ENCODE measurements at regions not wholly inside any gene's neighbourhood (a gene's known extent, or its start where the extent isn't known, plus 50 kb on each side); places are given as distances from the start of the nearest gene placed in this dataset.

DNA sequence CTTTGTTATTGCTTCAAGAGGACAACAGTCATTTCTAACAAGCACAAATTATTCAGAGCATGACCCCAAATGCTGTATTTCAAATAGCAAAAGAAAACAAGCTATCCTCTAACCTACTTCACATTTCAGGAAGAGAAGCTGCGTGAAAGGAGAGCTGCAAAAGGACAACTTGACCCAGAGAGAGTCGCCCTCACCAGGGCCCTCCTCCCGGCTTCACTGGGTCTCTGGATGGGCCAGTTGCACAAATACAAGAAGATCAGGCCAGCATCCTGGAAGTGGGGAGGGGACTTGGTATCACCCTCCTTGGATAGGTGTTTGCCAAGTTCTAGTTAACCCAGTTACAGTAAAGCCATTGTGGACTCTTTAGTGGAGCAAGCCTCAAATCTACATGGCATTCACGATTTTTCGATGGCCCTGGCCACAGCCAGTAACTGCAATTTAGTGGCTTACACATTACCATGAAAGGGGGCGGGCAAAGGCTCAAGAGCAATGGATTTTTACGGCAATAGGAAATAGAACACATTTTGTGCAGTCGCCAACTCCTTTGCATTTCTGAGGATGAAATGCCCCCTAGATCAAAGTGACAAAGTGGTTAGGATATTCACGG is 166.9 kb upstream of the DIO2 start:
- no peak for DNase-seq

DNA sequence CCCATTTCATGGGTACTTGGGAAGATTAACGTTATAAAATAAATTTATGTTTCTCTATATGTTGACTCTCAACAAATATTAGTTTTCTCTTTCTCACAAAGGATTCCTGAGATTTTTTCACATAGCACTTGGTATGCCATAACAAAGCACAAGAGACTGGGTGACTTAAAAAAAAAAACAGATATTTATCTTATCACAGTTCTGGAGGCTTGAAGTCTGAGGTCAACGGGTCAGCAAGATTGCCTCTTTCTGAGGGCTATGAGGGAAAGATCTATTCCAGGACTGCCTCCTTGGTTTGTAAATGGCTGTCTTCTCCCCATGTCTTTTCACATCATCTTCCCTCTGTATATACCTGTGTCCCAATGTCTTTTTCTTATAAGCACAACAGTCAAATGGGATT is 153.5 kb upstream of the DIO2 start:
- no peak for DNase-seq

DNA sequence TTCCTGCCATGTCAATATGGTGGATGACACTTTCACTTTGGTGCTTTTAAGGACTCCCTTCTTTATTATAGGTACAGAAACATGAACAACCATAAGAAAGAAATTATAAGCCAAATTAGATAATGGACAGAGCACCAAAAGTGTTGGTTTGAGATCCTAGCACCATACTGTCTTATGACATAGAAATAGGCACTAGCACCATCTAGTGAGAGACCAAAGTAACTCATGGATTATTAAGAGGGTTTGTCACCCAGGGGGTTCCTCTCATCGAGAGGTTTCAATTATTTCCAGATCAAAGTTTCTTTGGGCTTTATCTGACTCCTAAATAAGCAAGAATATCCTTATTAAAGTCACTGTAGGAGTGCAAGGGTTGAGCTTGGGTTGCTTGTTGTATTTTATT is 153.0 kb upstream of the DIO2 start:
- DNase-seq, result no peak

DNA sequence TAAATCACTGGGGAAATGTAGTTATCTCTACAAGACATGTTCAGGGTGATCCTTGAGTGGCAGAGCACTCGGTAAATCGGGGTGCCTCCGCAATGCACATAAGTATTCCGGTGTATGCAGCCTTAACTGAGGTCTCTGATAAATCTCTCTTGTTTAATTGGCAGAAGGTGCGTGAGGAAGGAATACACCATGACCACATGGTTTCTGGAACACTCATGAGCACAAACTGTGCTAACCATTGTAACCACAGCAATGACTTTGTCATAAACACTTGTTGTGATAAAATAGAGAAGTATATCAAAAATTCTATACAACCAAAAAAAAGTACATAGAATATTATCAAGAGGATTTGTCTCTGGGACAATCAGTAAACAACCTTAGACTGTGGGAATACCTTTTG is 146.8 kb upstream of the DIO2 start:
- no peak for DNase-seq

DNA sequence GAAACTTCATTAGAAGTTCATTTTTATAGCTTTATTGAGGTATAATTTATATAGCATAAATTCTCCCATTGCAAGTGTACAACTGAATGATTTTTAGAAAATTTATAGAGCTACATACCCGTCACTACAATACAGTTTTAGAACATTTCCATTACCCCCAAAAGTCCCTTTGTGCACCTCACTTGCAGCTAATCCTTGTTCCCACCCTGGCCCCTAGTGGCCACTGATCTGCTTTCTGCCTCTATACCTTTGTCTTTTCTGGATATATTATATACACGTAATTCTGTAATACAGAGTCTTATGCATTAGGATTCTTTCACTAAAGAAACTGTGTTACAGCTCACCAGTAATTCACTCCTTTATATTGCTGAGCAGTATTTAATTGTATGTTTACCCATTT is 145.1 kb upstream of the DIO2 start:
- DNase-seq, result peak; percentile 45

DNA sequence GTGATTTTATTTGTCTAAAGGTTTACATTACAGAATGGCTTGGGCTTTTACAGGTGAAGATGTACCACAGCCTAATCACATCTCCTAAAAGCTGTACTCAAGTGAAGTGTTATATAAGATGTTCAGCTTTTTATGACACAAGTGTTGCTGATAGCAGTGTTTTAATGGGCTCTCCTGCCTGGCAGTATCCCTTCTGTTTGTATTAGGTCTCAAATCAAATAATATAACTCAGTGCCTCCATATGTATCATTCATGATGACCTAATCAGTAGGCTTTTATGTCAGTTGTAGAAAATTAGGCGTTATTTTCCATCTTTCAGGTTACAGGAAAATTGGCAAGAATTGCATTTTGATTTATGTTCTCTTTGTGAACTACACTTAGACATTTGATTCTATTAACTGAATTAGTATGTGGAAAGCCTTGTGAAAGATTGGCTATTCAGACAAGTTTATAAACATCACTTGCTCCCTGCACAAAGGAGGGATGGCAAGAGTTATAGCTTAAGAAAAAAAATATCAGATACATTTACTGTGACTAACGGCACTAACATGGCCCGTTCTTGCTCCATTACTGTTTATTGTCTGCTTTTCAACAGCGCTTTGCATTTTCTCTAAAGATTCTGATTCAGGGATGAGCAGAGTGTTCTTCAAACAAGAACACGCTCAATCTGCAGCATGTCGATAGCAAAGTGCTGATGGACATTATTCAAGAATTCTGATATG is 143.7 kb upstream of the DIO2 start:
- DNase-seq, result peak; percentile 79

DNA sequence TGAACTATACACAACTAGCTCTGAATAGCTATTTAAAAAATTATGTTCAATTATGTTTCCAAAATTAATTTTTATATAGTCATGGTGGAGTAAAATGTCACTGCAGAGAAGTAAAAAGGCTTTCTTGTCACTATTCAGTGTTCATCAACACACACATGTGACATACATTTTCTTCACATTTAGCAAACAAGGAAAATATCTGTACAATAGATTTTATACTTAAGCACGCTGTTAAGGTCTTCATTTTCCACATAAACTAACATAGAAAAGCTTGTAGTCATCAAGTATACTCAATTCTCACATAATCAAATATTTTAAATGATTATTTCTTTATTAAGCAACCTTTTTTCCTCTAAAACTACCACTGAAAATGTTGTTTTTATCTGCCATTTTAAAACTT is 141.2 kb upstream of the DIO2 start:
- DNase-seq, result no peak

DNA sequence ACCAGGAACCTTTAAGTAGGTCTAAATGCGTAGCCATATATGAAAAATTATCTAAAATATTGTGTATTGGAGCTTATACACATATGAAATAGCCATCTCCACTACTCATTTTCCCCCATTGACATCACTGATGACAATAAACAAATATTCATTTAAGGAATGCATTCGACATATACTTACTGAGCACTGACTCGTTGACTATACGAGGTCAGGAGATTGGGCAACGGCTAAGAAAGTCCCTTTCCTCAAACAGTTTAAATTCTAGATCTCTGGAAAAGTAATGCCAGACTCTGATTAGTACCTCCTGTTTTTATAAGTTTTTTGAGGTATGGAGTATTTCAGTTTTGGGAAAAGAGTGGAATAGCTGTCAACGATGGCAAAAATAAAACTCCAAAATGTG is 139.4 kb upstream of the DIO2 start:
- DNase-seq, result no peak

DNA sequence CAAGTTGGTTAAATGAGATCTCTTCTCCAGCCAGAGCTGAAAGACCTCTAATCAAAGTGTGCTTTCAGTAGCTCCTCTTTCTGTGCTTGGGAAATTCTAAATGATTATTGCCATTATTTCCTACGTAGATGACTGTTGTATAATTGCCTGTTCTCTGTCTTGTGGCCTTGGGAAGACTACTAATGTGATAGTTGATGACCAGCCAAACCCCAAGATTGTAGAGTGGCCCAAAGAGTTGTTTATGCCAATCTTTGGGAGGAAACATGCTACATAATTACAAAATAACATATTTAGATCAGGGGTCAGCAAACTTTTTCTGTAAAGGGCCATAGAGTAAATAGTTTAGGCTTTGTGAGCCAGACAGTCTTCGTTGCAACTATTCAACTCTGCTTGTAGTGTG is 135.1 kb upstream of the DIO2 start:
- DNase-seq, result no peak

DNA sequence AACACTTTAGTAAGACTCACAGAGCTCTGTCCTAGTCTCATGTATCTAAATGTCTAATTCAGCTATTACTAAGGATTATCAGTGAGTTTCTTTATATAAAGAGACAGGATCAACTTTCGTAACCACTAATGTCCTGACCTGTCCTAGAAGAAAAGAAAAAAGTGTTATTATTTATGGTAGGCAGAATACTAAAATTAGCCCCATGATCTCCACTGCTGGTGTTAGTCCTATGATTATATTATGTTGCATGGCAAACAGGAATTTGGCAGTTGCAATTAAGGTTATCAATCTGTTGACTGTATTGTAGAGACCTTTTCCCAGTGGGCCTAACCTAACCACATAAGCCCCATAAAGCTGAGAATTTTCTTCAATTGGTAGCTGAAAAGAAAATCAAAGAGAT is 132.9 kb upstream of the DIO2 start:
- DNase-seq, result no peak

DNA sequence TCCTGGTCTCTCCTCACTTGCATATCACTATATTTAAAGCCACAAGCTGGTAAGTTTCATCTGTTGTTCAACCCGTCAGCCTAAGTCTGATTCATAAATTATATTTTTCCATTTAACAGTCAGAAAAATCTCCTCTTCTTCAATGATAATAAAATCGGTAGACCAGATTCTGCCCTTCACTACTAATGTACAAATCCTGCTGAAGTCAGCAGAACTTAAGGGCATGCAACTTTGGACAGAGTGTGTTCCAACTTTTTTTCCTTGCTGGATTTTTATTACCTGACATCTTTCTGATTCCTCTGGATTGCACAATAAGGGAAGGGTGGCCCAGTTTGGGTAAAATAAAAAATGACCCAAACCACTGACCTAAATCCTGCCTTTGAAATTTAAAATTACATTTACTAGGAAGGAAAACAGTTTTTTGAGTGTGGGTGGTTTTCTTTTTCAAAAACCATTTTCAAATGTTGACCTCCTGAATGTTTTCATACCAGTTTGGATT is 125.4 kb upstream of the DIO2 start:
- DNase-seq, result no peak

DNA sequence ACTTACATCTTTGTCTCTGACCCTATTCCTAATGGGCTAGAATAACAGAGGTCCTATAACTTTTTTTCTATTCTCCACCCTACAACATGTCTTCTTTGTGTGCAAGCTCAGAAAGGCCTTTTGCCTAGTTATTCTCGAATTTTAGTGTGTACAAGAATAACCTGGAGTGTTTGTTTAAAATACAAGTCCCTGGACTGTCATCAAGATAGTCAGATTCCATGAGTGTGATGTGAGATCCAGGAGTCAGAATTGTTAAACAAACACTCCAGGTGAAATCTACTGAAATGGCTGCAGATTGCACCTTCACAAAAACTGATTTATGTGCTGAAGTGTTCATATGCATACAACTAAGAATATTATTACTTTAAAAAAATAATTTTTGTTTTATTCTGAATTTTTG is 114.4 kb upstream of the DIO2 start:
- no peak for DNase-seq

DNA sequence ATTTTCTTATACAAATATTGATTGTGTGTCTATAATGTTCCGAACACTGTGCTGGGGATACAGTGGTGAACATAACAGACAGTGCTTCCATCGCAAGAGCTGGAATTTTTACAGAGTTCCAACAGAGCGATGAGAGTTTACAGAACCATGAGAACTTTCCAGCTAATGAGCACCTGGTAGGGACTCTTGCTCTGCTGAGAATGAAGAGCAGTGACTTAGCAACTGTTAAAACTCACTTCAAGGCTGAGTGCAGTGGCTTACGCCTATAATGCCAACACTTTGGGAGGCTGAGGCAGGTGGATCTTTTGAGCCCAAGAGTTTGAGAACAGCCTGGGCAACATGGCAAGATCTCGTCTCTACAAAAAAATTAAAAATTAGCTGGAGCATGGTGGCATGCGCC is 113.8 kb upstream of the DIO2 start:
- DNase-seq, result no peak

DNA sequence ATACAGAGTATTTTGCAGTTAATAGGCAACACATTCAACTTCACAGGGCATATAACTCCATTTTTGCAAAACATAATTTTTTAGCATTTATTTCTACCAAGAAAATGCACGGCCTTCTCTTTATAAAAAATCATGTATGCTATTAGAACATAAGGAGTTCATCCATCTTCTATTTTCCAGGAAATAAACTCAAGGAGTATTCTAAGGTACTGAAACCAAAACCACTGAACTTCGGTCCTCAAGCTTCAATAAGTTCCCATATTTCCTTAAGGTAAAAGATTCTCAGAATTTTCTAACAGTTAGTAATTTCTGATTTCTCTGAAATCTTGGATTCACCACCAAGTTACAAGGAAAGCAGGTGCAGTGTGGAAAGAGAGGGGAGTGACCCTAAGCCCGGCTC is 113.3 kb upstream of the DIO2 start:
- no peak for DNase-seq

DNA sequence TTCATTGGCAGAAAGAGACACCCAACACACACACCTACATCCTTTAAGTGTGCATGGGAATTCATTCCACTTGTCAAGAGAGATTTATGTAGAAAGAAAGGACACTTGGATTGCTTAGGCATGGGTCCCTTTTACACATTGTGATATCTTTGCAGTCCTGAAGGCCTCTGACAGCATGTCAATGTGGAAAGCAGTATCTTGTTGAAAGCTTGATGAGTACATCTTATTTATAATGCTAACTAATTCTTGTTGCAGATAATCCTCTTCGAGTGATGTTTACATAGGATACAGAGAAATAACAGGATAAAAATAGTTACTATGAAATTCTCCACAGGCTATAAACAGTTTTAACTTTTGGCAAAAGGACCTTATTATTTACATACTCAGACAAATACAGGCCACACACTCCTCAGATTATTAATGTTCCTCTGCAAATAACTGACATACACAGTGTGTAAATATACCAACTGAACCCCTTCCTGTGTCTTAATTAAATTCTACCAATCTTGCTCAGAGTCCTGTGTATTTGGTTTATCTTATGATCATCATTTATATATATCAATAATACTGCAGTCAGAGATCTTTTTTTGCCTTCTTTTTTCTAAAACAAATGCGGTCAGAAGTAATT is 111.8 kb upstream of the DIO2 start:
- no peak for DNase-seq

DNA sequence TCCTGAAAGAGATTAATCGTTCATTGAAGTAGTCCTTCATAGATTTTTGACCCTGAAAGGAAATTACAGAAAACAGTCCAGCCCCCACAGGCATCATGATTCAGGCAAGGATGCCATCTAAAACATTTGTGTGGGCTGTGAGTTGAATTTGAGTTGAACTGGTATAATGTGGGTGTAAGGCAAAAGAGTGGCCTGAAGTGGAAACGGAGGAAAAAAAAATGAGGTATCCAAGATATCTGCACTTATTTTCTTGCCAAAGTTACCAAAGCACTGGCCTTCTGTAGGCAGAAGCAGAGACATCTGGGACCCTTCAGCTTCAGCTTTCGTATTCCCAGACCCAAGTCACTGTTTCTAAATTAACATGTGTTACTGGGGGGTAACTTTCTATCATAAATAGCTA is 105.1 kb upstream of the DIO2 start:
- DNase-seq, result no peak

DNA sequence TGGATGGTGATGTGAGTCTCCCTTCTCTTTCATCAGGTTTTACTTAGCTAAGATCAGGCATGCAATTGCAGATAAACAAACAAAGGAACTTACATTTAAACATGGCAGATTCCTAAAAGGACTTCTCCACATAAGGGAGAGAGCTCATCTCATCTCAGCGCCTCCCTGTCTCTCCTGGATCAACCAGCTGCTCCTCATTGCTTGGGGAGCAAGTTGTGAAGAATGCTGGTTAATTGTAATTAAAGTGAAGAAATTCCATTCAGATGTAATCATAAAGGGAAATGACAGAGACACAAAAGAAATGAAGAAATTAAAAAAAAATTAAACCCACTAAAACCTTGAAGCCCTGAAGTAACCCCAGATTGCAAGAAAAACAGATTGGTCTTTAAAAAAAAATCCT is 104.4 kb upstream of the DIO2 start:
- DNase-seq, result no peak

DNA sequence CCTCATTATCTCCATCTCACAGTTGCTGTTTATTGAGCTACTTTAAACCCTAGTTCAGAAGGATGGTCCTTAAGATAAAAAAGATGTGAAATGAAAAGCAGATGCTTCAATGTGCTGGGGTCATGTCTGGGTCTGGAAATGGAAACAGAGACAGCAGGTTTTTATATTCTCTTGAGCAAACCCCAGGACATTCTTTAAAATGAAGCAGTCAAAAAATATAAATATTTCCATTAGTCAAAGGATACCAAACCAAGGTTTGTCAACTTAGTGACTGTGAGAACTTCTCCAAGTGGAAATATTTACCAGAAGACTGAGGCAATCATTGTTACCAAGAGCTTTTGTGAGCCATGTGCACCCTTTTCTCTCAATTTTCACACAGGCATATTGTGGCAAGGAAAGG is 102.5 kb upstream of the DIO2 start:
- DNase-seq, result no peak

DNA sequence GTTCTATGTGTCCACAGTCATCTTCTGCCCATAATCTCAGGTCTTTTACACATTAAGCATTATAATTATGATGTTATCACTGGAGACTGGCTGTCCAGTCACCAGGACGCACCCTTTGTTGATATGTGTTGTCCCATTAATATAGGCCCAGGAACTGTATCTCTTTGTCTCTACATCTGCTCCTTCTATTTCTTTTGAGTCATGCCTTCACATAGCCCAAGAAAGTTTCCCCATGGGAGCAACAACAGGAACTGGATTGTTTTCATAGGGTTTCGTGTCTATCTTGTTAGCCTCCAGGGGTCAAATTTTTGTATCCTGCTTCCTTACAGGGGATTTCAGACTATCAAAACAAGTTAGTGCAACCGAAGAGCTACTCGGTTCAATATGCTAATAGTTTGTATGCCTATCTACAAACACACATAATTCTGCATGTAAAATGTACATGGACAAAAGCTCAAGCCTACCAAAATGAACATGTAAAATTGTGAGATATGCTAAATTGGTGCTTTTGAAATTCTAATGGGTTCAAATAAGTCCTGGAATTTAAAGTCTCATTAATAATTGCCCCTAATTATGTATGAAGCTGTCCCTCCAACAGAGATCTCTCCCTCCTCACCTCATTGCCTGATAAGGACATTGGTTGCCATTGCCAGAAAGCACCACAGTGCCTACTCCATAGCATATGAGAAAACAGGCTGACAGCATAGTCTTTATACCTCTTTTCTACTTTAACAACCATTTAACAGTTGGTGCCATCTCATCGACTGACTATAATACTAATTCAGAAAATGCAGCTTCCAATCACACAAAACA is 99.8 kb upstream of the DIO2 start:
- no peak for DNase-seq

DNA sequence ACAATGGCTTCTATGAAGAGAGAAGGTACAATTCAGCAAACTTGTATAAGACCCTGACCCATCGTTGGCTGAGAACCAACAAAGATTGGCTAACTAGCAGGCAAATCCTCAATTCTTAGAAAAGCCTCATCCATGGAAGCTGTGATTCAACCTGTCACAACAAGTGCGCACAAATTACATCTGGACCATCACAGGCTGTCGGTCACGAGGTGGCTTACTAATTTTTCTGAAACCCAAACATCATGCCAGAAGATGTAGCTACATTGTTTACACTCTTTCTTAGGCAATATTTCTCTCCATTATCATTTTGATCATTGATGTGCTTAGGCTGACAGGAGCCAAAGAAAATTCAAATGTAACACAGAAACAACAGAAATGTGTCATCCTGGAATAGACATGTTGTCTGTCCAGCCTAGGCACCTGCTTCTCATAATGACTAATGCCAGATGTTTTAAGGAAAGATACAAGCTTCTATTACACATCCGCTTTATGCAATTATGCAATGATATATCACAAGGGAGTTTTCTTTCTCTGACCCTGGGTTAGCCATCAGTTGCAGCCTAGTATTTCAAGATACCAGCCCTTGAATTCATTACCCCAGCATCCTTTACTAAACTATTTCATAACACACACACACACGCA is 92.9 kb upstream of the DIO2 start:
- DNase-seq, result no peak

DNA sequence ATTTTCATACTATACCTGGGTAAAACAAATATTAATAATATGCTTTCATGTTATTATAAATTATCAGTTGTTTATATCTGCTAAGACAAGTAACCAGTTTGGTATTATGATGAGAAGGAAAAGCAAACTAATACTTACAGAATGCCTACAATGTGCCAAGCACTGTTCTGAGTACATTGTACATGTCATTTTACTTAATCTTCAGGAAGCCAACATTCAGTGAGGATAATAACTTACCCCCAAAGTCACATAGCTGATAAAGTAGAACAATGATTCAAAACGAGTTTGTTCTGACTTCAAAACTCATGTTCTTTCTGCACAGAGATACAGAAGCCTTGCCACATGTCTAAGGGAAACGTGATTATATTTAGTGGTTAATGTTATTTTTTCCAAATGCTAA is 89.0 kb upstream of the DIO2 start:
- DNase-seq, result no peak

DNA sequence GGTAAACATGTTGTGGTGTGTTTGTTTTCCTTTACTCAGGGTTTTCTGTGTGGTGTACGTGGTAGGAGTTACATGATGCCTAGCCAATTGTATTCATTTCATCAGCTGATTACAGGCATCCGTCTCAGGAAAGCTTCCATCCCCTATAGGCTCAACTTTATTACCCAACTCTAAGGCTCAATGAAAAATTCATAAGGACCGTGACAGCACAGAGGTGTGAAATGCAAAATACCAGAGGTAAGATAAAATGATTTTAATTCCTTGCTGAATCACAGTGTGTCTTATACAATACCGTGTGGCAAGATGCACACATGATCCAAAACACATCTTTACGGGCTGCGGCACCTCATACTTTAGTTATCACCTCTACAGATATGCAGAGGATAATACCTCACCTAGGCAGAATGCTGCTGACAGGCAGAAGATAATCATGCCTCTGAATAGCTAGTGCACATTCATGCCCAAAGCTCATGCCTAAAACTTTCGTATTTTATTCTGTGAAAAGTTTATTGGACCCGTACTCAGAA is 87.2 kb upstream of the DIO2 start:
- DNase-seq, result no peak

DNA sequence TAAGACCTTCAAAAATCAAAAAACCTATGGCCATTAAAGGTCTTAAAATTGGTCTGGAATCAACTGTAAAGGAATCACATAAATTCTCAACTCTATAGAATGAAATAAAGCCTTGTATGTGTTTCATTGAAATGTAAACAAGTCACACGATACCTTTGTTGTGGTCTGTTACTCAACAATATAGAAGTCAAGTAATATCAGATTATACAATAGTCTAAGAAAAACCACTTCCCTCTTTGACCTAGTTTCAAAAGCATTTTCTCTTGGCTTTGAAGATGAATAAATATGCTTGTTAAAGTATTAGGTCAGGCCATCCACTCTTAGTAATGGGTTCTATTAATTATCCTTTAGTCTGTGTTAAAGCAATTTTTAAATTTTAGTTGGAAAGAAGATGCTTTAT is 79.8 kb upstream of the DIO2 start:
- DNase-seq, result no peak
